LNCAP (cell line): ENCODE measurements at regions not wholly inside any gene's neighbourhood (a gene's known extent, or its start where the extent isn't known, plus 50 kb on each side); places are given as distances from the start of the nearest gene placed in this dataset.

ENCODE experiments used
- TF ChIP-seq, protein P1 (sequence below): fragments of 450-650 bp; IDR thresholded peaks from 2 replicates; pipeline ENCODE4 v1.5.1; 2017; ENCODE audit warnings: mild to moderate bottlenecking

- TF ChIP-seq, protein P1, sequence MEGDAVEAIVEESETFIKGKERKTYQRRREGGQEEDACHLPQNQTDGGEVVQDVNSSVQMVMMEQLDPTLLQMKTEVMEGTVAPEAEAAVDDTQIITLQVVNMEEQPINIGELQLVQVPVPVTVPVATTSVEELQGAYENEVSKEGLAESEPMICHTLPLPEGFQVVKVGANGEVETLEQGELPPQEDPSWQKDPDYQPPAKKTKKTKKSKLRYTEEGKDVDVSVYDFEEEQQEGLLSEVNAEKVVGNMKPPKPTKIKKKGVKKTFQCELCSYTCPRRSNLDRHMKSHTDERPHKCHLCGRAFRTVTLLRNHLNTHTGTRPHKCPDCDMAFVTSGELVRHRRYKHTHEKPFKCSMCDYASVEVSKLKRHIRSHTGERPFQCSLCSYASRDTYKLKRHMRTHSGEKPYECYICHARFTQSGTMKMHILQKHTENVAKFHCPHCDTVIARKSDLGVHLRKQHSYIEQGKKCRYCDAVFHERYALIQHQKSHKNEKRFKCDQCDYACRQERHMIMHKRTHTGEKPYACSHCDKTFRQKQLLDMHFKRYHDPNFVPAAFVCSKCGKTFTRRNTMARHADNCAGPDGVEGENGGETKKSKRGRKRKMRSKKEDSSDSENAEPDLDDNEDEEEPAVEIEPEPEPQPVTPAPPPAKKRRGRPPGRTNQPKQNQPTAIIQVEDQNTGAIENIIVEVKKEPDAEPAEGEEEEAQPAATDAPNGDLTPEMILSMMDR, result no peak
Observed at GRCh38 chr1:198966519-198966918, 327.7 kb downstream of the PTPRC start.

DNA sequence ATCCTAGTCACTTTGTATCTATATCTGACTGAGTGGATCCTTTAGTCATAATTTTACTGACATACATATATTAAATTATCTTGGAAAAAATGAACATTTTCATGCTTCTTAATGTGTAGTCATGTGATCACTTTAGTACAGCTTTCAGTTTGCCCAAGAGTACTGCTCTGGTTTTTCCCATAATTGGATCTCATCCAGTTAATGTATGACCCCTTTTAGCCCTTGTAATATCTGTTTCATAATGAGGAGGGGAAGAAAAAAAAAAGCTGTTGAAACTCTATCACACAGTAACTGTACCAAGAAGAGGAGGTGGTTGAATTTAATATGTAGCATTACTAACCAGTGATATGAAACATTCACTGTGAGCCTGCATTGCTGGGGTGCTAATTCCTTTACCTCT, 328.7 kb downstream of the PTPRC start:
- TF ChIP-seq, protein P1, result no peak

DNA sequence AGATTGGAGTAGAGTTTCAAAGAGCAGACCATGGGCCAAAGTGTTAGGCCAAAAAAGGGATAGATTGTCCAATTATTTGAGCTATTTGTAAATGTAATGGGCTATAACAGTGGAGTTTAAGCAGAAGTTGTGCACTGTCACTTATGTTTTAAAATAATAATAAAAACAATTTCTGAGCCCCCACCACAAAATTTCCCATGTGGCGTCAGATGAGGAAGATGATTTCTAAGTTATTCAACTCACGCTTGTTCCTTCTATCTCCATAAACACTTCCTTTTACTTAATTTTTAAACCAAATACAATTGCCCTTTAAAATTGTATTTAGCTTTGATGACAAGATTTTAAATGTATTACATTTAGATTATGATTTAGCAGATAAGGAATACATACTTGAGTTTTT, 330.0 kb downstream of the PTPRC start:
- TF ChIP-seq, protein P1, result no peak

DNA sequence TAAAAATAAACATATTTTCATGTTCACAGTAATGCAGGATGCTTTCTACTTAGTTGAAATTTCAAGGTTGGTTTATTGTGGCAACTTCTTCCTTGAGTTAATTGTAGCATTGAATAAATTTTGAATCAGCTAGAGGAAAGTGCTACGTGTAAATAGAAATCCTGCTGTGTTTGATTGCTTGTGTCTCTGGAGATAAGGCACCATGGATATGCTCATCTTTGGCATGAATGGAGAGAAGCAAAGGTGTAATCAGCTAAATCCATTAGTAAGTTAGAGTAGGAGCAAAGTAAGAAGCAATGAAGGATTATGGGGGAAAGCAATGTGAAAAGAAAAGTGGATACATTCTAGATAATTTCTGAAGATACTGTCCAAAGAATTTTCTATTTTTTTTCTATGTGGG, 331.1 kb downstream of the PTPRC start:
- TF ChIP-seq, protein P1, result no peak

- TF ChIP-seq, protein P1, result no peak
Observed at GRCh38 chr1:198970916-198971315, 332.1 kb downstream of the PTPRC start.

DNA sequence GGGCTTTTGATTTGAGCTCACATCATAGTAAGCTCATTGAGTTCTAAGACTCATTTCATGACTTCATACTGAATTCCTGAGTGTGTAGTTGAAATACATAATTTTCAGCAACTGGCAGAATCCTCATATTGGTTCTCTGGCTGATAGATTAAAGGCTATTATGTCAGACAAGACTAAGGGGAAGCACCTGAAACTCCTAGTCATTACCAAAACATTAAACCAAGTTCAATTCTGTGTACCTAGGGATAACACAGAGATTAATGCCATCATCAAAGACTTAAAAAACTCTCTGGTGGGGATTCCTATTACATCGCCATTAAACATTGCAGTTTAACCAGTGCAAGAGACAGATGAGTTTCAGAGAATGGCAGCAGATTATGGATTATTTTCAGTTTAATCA, 339.1 kb downstream of the PTPRC start:
- TF ChIP-seq, protein P1, result no peak

DNA sequence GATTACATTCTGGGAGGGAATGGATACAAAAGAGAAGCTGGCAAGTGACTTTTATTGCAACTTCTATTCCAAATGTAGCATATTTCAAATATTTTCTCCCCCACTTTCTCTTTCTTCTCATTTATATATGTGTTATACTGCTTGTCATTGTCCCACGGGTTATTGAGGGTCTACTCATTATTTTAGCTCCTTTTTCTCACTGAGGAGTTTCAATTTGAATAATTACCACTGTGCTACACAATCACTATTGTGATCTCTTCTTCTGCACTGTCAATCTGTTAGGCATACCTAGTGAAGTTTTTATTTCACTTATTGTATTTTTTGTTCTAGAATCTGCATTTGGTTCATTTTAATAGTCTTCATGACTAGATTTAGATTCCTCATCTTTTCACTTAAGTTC, 339.7 kb downstream of the PTPRC start:
- TF ChIP-seq, protein P1, result no peak

DNA sequence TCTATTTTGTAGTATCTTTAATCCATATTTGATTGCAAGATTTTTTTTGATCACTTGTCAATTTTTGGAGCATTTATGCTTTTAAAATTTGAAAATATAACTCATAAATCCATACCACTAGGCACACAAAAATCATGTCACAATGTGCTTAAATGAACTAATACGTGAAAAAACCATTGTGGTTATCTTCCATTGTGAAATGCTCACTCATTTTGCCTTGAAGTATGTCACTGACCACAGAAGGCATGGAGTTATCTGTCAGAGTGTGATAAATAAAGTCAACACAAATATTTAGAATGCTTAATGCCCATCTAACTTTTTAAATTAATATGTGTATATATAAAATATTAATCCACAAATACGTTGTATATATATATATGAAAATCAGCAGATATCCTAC, 347.2 kb downstream of the PTPRC start:
- TF ChIP-seq, protein P1, result no peak
